A673 (cell line): ENCODE measurements at regions not wholly inside any gene's neighbourhood (a gene's known extent, or its start where the extent isn't known, plus 50 kb on each side); places are given as distances from the start of the nearest gene placed in this dataset.
"Not testable (repeated sequence)": the region's sequence is repeated elsewhere in the genome, so short reads cannot be mapped to it uniquely, and the experiment has no call there.

Experiments used
- EZH2 ChIP-seq: fragments of 200-600 bp; sonication (generic); IDR thresholded peaks from 2 replicates; pipeline ENCODE4 v1.6.1; 2017; ENCODE audit warnings: borderline replicate concordance, low read depth, mild to moderate bottlenecking, mixed read lengths, antibody characterized with exemption, low read length; ENCODE audit not compliant: poor library complexity, severe bottlenecking
- TF ChIP-seq, protein P1 (sequence below): fragments of 300-800, 200-600 bp; sonication (generic); conservative IDR thresholded peaks from 2 replicates; pipeline ENCODE4 v1.5.1; 2017; ENCODE audit warnings: low read depth, mild to moderate bottlenecking, antibody characterized with exemption, low read length, moderate library complexity, mixed read lengths

DNA sequence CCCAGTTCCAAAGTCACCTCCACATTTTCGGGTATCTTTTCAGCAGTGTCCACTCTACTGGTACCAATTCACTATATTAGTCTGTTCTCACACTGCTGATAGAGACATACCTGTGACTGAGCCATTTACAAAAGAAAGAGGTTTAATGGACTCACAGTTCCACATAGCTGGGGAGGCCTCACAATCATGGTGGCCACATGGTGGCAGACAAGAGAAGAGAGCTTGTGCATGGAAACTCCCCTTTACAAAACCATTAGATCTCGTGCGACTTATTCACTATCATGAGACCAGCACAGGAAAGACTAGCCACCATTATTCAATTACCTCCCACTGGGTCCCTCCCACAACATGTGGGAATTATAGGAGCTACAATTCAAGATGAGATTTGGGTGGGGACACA, 335.7 kb upstream of the SLC7A11 start:
- TF ChIP-seq, protein P1, sequence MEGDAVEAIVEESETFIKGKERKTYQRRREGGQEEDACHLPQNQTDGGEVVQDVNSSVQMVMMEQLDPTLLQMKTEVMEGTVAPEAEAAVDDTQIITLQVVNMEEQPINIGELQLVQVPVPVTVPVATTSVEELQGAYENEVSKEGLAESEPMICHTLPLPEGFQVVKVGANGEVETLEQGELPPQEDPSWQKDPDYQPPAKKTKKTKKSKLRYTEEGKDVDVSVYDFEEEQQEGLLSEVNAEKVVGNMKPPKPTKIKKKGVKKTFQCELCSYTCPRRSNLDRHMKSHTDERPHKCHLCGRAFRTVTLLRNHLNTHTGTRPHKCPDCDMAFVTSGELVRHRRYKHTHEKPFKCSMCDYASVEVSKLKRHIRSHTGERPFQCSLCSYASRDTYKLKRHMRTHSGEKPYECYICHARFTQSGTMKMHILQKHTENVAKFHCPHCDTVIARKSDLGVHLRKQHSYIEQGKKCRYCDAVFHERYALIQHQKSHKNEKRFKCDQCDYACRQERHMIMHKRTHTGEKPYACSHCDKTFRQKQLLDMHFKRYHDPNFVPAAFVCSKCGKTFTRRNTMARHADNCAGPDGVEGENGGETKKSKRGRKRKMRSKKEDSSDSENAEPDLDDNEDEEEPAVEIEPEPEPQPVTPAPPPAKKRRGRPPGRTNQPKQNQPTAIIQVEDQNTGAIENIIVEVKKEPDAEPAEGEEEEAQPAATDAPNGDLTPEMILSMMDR, result peak; percentile 43
- TF ChIP-seq EZH2, result not testable (repeated sequence)
